ENCODE measurements at regions not wholly inside any gene's neighbourhood (a gene's known extent, or its start where the extent isn't known, plus 50 kb on each side); places are given as distances from the start of the nearest gene placed in this dataset.

GRCh38 chr6:146489468-146490151 lies 54.0 kb upstream of the RAB32 start:
- Histone ChIP-seq H3K36me3 (no peaks in the 10 kb centered on the region), H3K4me3 (no peak overlapping the region), H3K9me3 (no peaks in the 10 kb centered on the region), H3K27me3 (no peaks in the 10 kb centered on the region), H3K4me1 (no peaks in the 10 kb centered on the region), H3K27ac (no peak overlapping the region)
- no peak for TF ChIP-seq CTCF (IDR thresholded peaks at IDR 0.05)
- DNase-seq, result no peak
- no peak for FAIRE-seq
- intact Hi-C loops (cut with DNase I), result no loop called here
- peak in 1 of 4 donors; percentile 46 for ATAC-seq
- 36 to 42% methylated on average over 3 of the region's 3 CpGs for WGBS, 2 donors
